ENCODE measurements at regions not wholly inside any gene's neighbourhood (a gene's known extent, or its start where the extent isn't known, plus 50 kb on each side); places are given as distances from the start of the nearest gene placed in this dataset.

DNA sequence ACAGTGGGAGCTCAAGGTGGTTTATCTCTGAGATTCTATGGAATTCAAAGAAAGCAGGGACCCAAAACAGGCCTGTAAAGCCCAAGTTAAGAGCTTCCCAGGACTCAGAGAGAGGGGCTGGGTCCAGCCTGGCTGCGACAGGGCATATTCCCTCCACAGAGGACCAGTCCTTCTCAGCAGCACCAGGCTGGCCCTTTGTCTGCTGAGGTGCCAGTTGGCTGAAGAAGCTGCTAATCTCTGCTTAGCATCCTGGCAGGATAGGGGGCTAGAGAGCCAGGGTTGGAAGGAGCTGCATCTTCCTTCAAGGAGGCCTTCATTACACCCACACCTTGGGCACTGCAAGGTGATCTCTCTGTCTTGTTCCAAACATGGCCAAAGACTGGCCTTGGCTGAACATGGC, 68.3 kb upstream of the TUNAR start:
- no peak overlapping the region for H3K27ac Mint-ChIP-seq
- H3K36me3 Mint-ChIP-seq (ENCODE audit: low read depth) = no peaks in the 10 kb centered on the region
- H3K4me3 Mint-ChIP-seq = no peak overlapping the region
- H3K9me3 Mint-ChIP-seq = peaks cover 34% of the 10 kb centered on the region
- TF ChIP-seq, protein P1, sequence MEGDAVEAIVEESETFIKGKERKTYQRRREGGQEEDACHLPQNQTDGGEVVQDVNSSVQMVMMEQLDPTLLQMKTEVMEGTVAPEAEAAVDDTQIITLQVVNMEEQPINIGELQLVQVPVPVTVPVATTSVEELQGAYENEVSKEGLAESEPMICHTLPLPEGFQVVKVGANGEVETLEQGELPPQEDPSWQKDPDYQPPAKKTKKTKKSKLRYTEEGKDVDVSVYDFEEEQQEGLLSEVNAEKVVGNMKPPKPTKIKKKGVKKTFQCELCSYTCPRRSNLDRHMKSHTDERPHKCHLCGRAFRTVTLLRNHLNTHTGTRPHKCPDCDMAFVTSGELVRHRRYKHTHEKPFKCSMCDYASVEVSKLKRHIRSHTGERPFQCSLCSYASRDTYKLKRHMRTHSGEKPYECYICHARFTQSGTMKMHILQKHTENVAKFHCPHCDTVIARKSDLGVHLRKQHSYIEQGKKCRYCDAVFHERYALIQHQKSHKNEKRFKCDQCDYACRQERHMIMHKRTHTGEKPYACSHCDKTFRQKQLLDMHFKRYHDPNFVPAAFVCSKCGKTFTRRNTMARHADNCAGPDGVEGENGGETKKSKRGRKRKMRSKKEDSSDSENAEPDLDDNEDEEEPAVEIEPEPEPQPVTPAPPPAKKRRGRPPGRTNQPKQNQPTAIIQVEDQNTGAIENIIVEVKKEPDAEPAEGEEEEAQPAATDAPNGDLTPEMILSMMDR (IDR thresholded peaks at IDR 0.05) = no peak
- no peak for DNase-seq
- peaks cover 21% of the 10 kb centered on the region for H3K27me3 Mint-ChIP-seq (ENCODE audit: low read depth, poor library complexity)
- no peaks in the 10 kb centered on the region for H3K4me1 Mint-ChIP-seq

DNA sequence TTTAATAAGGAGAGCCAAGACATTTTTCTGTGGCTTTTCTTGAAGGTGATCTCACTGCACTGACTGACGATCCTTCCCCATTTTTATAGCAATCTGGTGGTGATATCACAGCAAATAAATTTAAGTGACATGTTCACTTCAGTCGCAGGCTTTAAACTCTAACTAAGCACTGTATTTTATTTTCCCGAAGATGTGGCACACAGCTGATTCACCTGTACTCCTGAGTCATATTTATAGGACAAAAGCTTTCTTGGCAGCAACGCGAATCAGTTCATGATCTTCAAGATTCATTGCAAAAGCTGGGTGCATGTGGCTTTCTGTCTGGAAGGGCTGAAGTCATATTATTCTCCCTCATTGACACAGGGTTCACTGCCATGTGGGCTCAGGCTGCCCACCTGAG, 79.8 kb upstream of the TUNAR start:
- H3K27me3 Mint-ChIP-seq (ENCODE audit: low read depth, poor library complexity) = peaks cover 16% of the 10 kb centered on the region
- TF ChIP-seq, protein P1 (IDR thresholded peaks at IDR 0.05) = no peak
- no peaks in the 10 kb centered on the region for H3K36me3 Mint-ChIP-seq (ENCODE audit: low read depth)
- H3K4me3 Mint-ChIP-seq = no peak overlapping the region
- H3K27ac Mint-ChIP-seq = no peak overlapping the region
- DNase-seq = no peak
- H3K4me1 Mint-ChIP-seq = no peaks in the 10 kb centered on the region
- H3K9me3 Mint-ChIP-seq = no peaks in the 10 kb centered on the region

DNA sequence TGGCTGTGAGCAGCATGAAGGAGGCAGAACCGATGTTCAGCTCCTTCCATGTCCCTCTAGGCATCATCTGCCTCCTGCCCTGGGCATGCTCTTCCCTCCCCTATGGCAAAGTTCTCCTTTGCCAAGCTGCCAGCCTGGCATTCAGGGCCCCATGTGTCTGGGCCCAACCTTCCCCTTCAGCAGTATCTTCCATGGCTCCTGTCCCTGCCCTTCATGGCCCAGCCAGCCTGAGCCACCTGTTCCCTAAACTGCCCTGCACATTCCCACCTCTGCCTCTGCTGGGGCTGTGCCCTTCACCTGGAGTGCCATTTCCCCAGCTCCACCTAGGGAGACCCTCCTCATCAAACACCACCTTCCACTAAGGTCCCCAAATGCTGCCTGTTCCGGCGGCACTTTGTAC, 74.0 kb upstream of the TCL1A start:
- DNase-seq = no peak
- TF ChIP-seq, protein P1 (IDR thresholded peaks at IDR 0.05) = no peak
- Mint-ChIP-seq H3K36me3 (ENCODE audit: low read depth) (no peaks in the 10 kb centered on the region), H3K4me1 (no peaks in the 10 kb centered on the region), H3K4me3 (no peak overlapping the region), H3K9me3 (no peaks in the 10 kb centered on the region), H3K27me3 (ENCODE audit: low read depth, poor library complexity) (peaks cover 8% of the 10 kb centered on the region), H3K27ac (no peak overlapping the region)

DNA sequence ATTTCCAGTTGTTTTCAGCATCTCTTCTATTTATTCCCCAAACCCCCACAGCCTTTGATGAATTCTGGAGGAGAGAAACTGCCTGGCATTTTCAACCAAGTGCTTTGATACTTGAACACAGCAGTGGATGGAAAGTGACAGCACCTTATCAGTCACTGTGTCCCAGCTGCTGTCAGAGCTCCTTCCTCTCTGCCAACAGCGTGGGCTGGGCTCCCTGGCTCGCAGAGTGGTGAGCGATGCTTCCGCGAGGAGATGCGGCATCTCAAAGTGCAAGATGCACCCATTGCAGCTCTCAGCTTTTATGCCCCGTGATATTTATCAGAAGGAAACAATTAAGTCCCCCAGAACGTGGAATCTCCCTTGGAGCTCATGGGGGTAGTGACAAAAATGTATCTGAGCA, 72.6 kb upstream of the TCL1A start:
- Mint-ChIP-seq H3K27ac (no peak overlapping the region), H3K36me3 (ENCODE audit: low read depth) (no peaks in the 10 kb centered on the region), H3K4me3 (no peak overlapping the region), H3K4me1 (no peaks in the 10 kb centered on the region), H3K27me3 (ENCODE audit: low read depth, poor library complexity) (peaks cover 8% of the 10 kb centered on the region), H3K9me3 (no peaks in the 10 kb centered on the region)
- TF ChIP-seq, protein P1 (IDR thresholded peaks at IDR 0.05) = no peak
- no peak for DNase-seq

DNA sequence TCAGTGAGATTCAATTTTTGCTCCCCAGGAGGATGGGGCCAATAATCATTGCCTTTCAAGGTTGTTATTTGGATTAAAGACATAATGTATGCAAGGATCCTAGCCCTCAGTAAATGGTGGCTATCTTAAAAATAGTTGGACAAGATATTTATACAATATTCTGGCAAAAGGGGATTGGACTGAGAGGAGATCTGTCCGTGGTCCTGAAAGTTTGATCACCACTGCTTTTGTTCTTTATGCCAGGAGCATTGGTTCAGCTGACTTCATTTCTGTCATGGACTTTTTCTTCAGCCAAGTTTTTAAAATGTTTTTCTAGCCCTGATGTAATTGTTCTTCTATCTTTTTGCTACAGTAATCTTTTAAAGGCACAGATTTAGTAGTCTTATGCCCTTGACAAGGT, 70.2 kb upstream of the TCL1A start:
- TF ChIP-seq, protein P1 (IDR thresholded peaks at IDR 0.05) = no peak
- H3K4me3 Mint-ChIP-seq = no peak overlapping the region
- DNase-seq = peak; percentile 66
- H3K9me3 Mint-ChIP-seq = no peaks in the 10 kb centered on the region
- H3K36me3 Mint-ChIP-seq (ENCODE audit: low read depth) = no peaks in the 10 kb centered on the region
- no peak overlapping the region for H3K27ac Mint-ChIP-seq
- H3K27me3 Mint-ChIP-seq (ENCODE audit: low read depth, poor library complexity) = peaks cover 10% of the 10 kb centered on the region
- no peaks in the 10 kb centered on the region for H3K4me1 Mint-ChIP-seq

DNA sequence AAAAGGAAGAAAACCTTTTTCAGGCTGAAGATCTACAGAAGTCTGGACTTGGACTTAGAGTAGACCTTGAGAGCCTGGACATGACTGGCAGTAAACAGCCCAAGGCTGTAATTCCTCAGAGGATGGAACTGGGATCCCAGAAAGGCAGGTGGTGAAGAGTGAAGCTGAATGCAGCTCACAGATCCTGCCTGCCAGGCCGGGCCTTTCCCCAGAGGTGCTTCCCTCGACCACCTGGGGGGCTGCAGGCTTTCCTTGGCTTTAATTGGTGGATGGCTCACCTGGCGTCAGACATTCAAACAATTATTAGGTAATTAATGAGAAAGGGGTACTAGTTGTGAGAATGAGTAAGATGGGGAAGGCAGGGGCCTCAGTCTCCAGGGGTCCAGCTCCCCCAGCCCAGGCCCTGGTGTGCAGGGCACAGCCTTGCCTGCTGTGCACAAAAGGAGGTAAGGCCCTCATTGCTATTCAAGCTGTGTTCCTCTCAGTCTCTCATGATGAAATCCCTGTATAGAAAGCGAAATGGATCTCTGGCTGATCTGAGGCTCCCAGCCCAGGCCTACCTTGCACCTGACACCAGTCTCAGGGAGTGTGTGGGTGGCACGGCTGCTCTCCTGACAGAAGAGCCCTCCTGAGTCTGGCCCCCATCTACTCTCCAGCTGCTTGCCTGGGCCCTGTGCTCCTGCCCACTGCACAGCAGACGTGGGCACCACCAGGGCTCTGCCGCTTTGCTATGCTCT, 63.0 kb upstream of the TCL1A start:
- DNase-seq = no peak
- TF ChIP-seq, protein P1 (IDR thresholded peaks at IDR 0.05) = no peak
- Mint-ChIP-seq H3K4me1 (peaks cover 9% of the 10 kb centered on the region), H3K4me3 (no peak overlapping the region), H3K27ac (no peak overlapping the region), H3K27me3 (ENCODE audit: low read depth, poor library complexity) (peaks cover 15% of the 10 kb centered on the region), H3K9me3 (no peaks in the 10 kb centered on the region), H3K36me3 (ENCODE audit: low read depth) (no peaks in the 10 kb centered on the region)

All from nephron progenitor cell (in vitro differentiated cells).